Common myeloid progenitor, CD34-positive (primary cell): ENCODE measurements at regions not wholly inside any gene's neighbourhood (a gene's known extent, or its start where the extent isn't known, plus 50 kb on each side); places are given as distances from the start of the nearest gene placed in this dataset.

Experiments
- CTCF ChIA-PET: fragments of 350-600 bp; sonication (Branson Sonifier 250); formaldehyde crosslinking; loops from one replicate; lab custom pipeline; 2021; ENCODE audit warnings: antibody characterized with exemption; lab: Charles Lee
- POLR2A ChIA-PET: fragments of 350-600 bp; sonication (Branson Sonifier 250); formaldehyde crosslinking; loops from one replicate; lab custom pipeline; 2021; ENCODE audit warnings: antibody characterized with exemption; lab: Charles Lee
- DNase-seq, 3 donors: peaks; one replicate each; pipeline versions ENCODE4 v3.0.0 to v3.0.0-alpha.2; 2013
- H3K27ac ChIP-seq, 2 experiments: 1 replicate in 1 of 2; 2 replicates in 1 of 2; pipeline ENCODE4 v1.7.0; 2013; ENCODE audit warnings: inconsistent platforms in 2 of 2, low read length in 2 of 2, mild to moderate bottlenecking in 2 of 2, low read depth in 1 of 2, moderate library complexity in 1 of 2; ENCODE audit not compliant: severe bottlenecking in 2 of 2, insufficient read depth in 1 of 2, poor library complexity in 1 of 2
- H3K27me3 ChIP-seq, 5 experiments: replicated peaks in 2 of 5; 1 replicate in 3 of 5; 2 replicates in 2 of 5; pipeline versions ENCODE4 v1.6.1 to v1.7.0; 2013; ENCODE audit warnings: low read length in 4 of 5, mild to moderate bottlenecking in 2 of 5, moderate library complexity in 2 of 5, inconsistent platforms in 1 of 5; ENCODE audit not compliant: insufficient read depth in 5 of 5, control insufficient read depth in 4 of 5
- H3K36me3 ChIP-seq, 4 experiments: 1 replicate in 2 of 4; 2 replicates in 2 of 4; pipeline versions ENCODE4 v1.6.1 to v1.7.0; 2013; ENCODE audit warnings: low read length in 3 of 4, control low read depth in 1 of 4, mild to moderate bottlenecking in 1 of 4; ENCODE audit not compliant: control insufficient read depth in 4 of 4, insufficient read depth in 4 of 4
- H3K4me1 ChIP-seq, 4 experiments: 1 replicate in 3 of 4; 2 replicates in 1 of 4; pipeline versions ENCODE4 v1.6.1 to v1.7.1; 2013; ENCODE audit warnings: low read length in 3 of 4, mild to moderate bottlenecking in 3 of 4, control low read depth in 1 of 4, inconsistent platforms in 1 of 4, moderate library complexity in 1 of 4; ENCODE audit not compliant: control insufficient read depth in 4 of 4, insufficient read depth in 4 of 4; ENCODE audit errors: control extremely low read depth in 1 of 4
- H3K4me3 ChIP-seq, 7 experiments: 1 replicate in 4 of 7; 2 replicates in 3 of 7; pipeline versions ENCODE4 v1.5.1 to v1.7.0; 2013; ENCODE audit warnings: mild to moderate bottlenecking in 7 of 7, low read length in 6 of 7, moderate library complexity in 6 of 7, inconsistent platforms in 2 of 7, low read depth in 2 of 7, control low read depth in 1 of 7; ENCODE audit not compliant: insufficient read depth in 4 of 7, control insufficient read depth in 1 of 7; ENCODE audit errors: extremely low read depth in 1 of 7
- H3K9me3 ChIP-seq, 5 experiments: 1 replicate in 4 of 5; 2 replicates in 1 of 5; pipeline versions ENCODE4 v1.6.1 to v1.7.1; 2013; ENCODE audit warnings: low read length in 4 of 5, mild to moderate bottlenecking in 2 of 5, inconsistent platforms in 1 of 5, low read depth in 1 of 5, moderate library complexity in 1 of 5; ENCODE audit not compliant: control insufficient read depth in 4 of 5, insufficient read depth in 2 of 5; ENCODE audit errors: control extremely low read depth in 1 of 5
- WGBS: methylation state at CpG from one replicate; pipeline ENCODE4 v1.1.5; 2013; ENCODE audit not compliant: insufficient coverage; 5-methylcytosine and 5-hydroxymethylcytosine counted together

DNA sequence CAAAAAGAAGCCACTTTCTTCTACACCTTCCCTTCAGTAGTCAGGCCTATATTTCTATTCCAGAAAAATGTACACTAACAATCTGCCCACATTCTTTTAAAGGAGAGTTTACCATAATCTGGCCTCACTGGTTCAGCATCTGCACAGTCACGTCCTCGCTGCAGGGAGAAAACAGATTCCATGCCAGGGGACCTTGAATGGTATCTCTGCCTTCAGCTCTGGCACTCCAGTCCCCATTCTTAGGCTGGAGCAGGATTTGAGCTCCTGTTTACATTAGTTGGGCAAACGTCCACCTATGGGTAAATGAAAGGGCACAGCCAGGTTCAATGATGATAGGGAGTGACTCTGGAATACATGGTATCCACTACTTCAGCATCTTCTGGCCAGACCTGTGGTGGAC lies 371.0 kb upstream of the MTPN start:
- no peak for DNase-seq

DNA sequence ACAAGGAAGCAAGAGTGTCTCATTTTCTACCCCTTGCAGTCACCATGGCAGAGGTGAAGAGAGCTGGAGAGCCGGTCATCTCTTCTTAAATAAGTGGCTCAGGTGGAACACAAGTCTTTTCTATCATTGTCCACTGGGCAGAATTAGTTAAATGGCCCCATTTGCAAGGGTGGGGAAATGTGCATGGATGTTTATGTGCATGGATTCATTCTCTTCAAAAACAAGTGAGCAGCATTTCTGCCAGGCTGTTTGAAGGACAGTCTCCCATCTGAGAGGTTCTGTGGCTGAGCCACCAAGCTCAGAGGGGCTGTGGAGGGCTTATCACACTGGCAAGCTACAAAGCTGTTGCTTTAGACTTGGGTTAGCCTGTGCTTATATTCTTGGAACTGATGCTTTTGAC lies 370.3 kb upstream of the MTPN start:
- no peak for DNase-seq
- Histone ChIP-seq H3K9me3 (peaks cover 0 to 2% (median 0%) of the 10 kb centered on the region in 5 experiments), H3K27ac (no peak overlapping the region), H3K27me3 (no peaks in the 10 kb centered on the region), H3K36me3 (no peaks in the 10 kb centered on the region), H3K4me1 (no peaks in the 10 kb centered on the region), H3K4me3 (no peak overlapping the region)
- POLR2A ChIA-PET: no interaction called here
- CTCF ChIA-PET: no interaction called here
- 100% methylated on average over 1 of the region's 1 CpG for WGBS

More for the DNA sequence above, 371.0 kb upstream of the MTPN start:
- CTCF ChIA-PET: no interaction called here
- POLR2A ChIA-PET: no interaction called here
- Histone ChIP-seq H3K4me3 (no peak overlapping the region), H3K36me3 (no peaks in the 10 kb centered on the region), H3K27ac (no peak overlapping the region), H3K27me3 (no peaks in the 10 kb centered on the region), H3K4me1 (no peaks in the 10 kb centered on the region), H3K9me3 (peaks cover 0 to 2% (median 0%) of the 10 kb centered on the region in 5 experiments)
- 75% methylated on average over 3 of the region's 3 CpGs for WGBS

DNA sequence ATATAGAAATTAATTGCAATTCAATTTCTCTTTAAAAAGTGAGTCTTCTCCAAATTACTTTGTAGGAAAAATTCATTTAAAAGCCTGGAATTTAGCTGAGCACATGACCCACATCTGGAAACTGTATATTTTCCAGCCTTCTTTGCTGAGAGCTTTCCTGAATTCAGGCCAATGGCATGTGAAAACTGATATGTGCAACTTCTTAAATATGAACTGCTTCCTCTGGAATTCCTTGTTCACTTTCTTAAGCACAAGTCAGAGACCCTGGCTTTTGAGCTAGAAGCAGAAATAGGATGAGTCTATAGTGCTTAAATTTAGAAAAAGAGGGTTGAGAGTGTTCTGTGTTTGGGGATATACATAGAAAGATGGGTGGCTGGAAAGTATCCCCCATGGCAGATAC lies 365.1 kb upstream of the MTPN start:
- CTCF ChIA-PET: no interaction called here

DNA sequence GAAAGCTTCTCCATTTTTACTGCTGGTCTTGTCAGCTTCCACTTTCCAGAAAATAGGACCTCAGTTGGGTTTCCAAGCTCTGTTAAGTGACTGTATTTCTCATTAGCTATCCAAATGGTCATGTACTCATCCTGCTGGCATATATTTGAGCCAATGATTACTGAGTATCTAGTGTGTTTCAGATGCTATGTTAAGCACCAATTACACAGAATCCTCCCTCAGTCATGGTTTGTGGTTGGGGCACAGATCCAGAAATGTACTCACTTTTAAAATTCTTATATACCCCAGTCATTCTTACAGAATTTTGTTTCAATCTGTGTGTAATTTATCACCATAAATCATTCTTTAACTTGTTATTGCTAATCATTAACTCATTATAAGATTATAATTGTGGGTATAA lies 362.3 kb upstream of the MTPN start:
- no peak overlapping the region for H3K27ac ChIP-seq
- no peaks in the 10 kb centered on the region for H3K4me1 ChIP-seq
- no peak overlapping the region for H3K4me3 ChIP-seq
- CTCF ChIA-PET: no interaction called here
- no peaks in the 10 kb centered on the region for H3K27me3 ChIP-seq
- H3K9me3 ChIP-seq: no peaks in the 10 kb centered on the region
- POLR2A ChIA-PET: no interaction called here
- no peak for DNase-seq
- no peaks in the 10 kb centered on the region for H3K36me3 ChIP-seq

More for the DNA sequence above, 365.1 kb upstream of the MTPN start:
- Histone ChIP-seq H3K9me3 (no peaks in the 10 kb centered on the region), H3K27ac (no peak overlapping the region), H3K4me3 (no peak overlapping the region), H3K27me3 (no peaks in the 10 kb centered on the region), H3K36me3 (no peaks in the 10 kb centered on the region), H3K4me1 (no peaks in the 10 kb centered on the region)
- no peak for DNase-seq
- POLR2A ChIA-PET: no interaction called here

DNA sequence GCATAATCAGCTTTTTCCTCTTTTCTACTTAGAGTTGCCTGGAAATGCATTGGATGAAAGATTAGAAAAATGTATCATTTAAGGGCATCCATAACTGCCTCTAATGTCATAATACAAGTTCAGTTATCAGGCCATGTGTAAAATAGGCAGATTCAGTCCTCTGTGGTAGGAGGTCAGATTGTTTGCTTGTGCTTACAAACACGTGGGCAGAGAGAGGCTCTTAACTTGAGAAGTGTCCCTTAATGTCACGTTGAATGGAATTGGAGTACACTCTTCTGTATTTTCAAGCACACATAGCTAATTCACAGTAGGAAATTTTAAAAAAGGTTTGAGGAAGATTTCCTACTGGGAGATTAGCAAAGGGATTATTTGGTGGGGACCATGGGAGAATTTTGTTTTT lies 359.8 kb upstream of the MTPN start:
- Histone ChIP-seq H3K36me3 (no peaks in the 10 kb centered on the region), H3K27me3 (no peaks in the 10 kb centered on the region), H3K4me3 (no peak overlapping the region), H3K27ac (no peak overlapping the region), H3K9me3 (no peaks in the 10 kb centered on the region), H3K4me1 (no peaks in the 10 kb centered on the region)
- no CpG with 5 or more reads among the region's 2 CpGs for WGBS
- DNase-seq: no peak
- ChIA-PET CTCF (no interaction called here), POLR2A (no interaction called here)

DNA sequence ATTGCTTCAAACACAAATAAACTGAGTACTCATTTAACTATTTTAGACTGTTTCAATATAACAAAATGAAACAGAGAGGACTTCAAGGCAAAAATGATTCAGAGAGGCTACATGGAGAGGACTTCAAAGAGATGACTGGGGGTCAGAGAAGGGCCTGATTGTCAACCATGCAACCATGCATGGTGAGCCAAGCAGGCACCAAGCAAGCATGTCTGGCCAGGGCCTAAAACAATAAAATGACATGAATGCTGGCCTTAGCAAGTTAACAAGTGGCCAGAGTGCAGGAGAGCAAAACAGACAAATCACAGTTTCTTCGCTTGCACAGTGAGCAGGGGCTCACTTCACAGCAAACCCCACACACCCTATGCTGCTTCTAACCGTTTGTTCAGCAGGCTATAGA lies 356.5 kb upstream of the MTPN start:
- Histone ChIP-seq H3K27me3 (no peaks in the 10 kb centered on the region), H3K4me3 (no peak overlapping the region), H3K4me1 (no peaks in the 10 kb centered on the region), H3K27ac (no peak overlapping the region), H3K9me3 (no peaks in the 10 kb centered on the region), H3K36me3 (no peaks in the 10 kb centered on the region)
- no peak for DNase-seq
- POLR2A ChIA-PET: no interaction called here
- CTCF ChIA-PET: no interaction called here
- 100% methylated on average over 1 of the region's 2 CpGs for WGBS

DNA sequence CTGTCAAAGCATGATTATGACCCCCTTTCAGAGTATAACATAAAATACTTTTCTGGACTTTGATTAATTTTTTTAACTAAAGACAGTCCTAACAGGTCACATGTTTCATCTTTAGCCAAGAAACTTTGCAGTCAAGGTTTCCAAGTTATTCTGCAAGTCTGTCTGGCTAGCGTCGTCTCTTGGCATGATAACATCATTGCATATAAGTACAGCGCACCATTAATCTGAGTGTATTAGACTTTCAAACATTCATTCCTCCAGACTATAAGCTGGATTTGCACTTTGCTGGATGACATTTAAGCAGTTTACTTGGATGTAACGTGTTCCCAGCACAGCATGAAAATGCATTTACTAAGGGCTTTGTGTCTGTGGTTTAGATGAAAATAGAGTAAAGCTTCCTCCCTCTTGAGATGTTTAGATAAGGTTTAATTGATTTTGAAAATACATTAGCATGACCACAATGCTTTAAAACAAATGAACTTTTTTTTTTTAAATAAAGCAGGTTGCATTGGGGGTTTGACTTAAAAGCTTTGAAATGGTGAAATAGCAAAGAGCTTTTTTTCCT lies 349.0 kb upstream of the MTPN start:
- POLR2A ChIA-PET: no interaction called here
- H3K27ac ChIP-seq: no peak overlapping the region

More for the DNA sequence above, 349.0 kb upstream of the MTPN start:
- WGBS: no CpG with 5 or more reads among the region's 4 CpGs
- Histone ChIP-seq H3K4me3 (no peak overlapping the region), H3K36me3 (no peaks in the 10 kb centered on the region), H3K27me3 (no peaks in the 10 kb centered on the region), H3K9me3 (no peaks in the 10 kb centered on the region), H3K4me1 (no peaks in the 10 kb centered on the region)
- no peak for DNase-seq
- CTCF ChIA-PET: no interaction called here
